NCI-H524 (cell line): ENCODE measurements at regions not wholly inside any gene's neighbourhood (a gene's known extent, or its start where the extent isn't known, plus 50 kb on each side); places are given as distances from the start of the nearest gene placed in this dataset.
"Not testable (repeated sequence)": the region's sequence is repeated elsewhere in the genome, so short reads cannot be mapped to it uniquely, and the experiment has no call there.

Experiments
- DNase-seq, 2 experiments: peaks; one replicate each; lab custom pipeline; 2025; lab: John Stamatoyannopoulos, UW

DNA sequence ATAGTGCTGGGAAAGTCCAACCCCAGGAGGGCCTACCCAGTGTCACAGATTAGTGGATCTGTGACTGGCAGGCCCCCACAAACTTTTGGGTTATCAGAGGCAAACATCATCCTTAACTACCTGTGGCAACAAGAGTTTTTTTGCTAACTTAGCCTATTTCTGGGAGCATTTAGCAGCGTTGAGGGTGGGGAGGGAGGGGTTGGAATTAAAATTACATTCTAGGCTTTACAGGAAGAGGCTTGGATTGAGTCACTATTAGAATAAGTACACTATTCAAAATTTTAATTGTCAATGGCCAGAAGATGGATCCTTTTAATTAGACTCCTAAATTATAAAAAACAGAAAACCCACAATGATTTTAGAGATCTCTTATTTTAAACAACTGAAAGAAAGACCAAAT is 267.9 kb upstream of the NPSR1 start:
- no peak for DNase-seq

GRCh38 chr7:34392972-34393371 is 265.0 kb upstream of the NPSR1 start:
- DNase-seq = no peak

DNA sequence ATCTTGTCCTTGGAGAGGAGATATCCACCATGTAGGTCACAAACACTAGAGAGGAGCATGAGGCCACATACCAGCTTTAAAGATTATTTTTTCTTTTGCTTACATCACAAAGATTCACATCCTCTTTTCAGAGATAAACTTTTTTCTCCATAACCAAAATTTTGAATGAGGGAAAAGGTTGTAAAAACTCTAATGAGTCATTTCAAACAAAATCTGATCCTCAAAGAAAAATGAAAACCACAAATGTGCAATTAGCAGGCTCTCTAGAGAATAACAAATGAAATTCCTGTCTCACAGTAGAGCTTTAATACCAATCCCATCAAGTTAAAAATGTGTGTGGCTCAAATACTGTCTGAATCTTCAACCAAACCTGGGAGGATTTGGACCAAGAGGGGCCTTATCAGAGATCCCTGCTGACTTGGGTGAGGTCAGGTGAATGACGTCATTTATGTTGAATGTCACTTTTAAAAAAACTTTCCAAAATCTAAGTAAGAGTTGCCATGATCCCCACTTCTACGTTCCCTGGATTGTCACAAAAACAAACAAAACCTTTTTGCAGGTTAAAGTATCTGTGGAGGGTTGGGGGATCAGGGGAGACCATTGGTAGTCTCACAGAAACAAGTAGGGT is 261.5 kb upstream of the NPSR1 start:
- no peak for DNase-seq

- no peak for DNase-seq
These were observed 256.2 kb upstream of the NPSR1 start for GRCh38 chr7:34401776-34402175.

- peak; percentile 3 to 39 for DNase-seq
These were observed 251.0 kb upstream of the NPSR1 start for GRCh38 chr7:34406848-34407530.

DNA sequence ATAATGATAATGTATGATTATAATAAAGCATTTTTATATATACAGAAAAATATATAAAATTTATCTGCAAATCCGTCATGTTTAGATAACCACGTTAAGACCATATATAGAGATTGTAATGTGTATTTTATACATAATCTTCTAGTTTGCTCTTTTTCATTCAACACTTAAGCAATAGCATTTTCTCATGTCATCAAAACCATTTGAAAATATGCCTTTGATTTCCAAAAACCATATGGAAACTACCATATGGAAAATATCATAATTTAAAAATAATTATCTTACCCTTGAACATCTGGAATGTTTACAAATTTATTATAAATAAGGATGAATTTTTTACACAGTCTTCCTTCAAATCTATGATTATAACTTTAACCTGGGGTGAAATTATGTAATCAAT is 250.4 kb upstream of the NPSR1 start:
- no peak for DNase-seq

GRCh38 chr7:34417781-34418180 is 240.2 kb upstream of the NPSR1 start:
- DNase-seq = no peak

- DNase-seq = no peak
These were observed 236.5 kb upstream of the NPSR1 start for GRCh38 chr7:34421526-34421925.

DNA sequence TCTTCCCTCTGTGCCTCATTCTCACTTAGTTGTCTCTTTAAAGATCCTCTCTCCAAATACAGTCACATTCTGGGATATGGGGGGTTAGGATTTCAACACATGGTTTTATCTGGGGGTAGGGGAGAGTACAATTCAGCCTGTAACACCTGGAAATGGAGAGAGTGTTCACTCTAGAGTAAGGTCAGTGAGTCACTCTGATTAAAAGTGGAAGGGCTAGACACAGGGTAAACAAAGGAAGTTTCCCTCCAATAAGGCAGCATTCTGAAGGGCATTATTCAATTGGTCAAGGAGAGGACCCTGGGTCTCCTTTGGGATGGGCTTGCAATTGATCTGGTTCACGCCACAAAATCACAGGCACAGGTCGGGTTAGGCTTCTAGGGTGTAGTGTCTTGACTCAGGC is 232.8 kb upstream of the NPSR1 start:
- DNase-seq = no peak

DNA sequence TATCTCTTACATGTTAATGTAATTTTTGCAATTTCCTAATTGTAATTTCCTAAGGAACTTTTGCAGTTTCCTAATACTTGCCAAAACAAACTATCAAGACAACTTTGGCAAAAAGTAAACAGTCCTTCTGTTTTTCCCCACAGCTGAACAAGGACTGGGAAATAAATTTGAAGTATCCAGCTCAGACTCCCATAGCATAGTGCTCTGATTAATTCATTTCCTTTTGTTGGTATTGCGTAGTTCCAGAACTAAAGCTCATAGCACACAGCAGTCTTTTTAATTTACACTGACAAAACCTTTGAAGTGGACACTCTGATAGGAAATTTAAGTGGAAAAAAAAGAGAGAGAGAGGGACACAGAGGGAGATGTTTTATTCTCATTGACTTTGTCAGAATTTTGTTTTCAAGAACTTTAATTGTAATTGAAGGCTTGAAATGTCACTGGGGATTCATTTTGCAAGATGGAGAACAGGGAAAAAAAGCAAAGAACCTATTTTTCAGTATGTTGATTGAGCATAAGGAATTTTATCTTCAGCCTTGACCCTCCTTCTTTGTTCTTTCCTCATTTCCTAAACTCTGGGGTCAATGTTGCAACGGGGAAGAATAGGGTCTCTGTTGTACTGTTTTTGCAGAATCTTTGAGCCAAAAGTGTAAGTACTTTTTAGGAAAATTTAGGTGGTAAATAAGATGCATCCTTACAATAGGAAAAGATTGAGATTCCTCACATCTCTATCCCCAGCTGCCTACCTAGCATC is 232.2 kb upstream of the NPSR1 start:
- no peak for DNase-seq

GRCh38 chr7:34430456-34430855 is 227.6 kb upstream of the NPSR1 start:
- DNase-seq = peak; percentile 16 to 19

DNA sequence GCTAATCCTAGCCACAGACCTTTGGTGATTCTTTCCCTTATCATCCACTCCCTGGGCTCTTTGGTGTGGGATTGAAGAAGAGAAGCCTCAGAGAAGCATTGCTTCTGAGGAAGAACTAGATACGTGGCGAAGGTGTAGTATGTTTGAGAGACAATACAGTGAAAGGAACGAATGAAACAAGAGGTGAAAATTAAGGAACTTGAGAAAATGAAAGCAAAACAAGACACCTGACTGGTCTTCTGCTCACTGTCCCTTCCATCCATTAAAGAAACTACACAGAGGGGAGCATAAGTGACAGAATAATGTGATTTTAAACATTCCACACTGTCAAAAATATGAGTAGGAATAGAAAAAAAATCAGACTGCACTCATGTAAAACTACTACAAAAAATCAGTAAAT is 219.6 kb upstream of the NPSR1 start:
- DNase-seq = no peak

- no peak for DNase-seq
These were observed 212.4 kb upstream of the NPSR1 start for GRCh38 chr7:34445653-34446052.

- DNase-seq = not testable (repeated sequence)
These were observed 209.5 kb upstream of the NPSR1 start for GRCh38 chr7:34448531-34448930.

DNA sequence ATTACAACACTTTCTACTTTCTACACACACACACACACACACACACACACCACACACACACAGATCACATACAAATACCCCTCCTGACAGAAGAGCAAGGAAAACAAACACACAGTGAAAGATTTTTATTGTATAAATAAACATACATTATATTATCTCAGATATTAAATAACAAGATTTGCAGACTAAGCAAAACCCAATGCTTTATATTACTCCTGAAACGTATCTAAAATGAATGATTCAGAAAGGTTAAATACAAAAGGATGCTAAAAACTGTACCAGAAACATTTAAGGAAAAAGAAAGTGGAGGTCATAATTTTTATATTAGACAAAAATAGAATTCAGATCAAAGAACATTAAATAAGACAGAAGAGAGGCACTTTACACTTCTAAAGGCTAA is 208.3 kb upstream of the NPSR1 start:
- no peak for DNase-seq

GRCh38 chr7:34451183-34451582 is 206.8 kb upstream of the NPSR1 start:
- no peak for DNase-seq

- no peak for DNase-seq
These were observed 206.1 kb upstream of the NPSR1 start for GRCh38 chr7:34451923-34452322.

DNA sequence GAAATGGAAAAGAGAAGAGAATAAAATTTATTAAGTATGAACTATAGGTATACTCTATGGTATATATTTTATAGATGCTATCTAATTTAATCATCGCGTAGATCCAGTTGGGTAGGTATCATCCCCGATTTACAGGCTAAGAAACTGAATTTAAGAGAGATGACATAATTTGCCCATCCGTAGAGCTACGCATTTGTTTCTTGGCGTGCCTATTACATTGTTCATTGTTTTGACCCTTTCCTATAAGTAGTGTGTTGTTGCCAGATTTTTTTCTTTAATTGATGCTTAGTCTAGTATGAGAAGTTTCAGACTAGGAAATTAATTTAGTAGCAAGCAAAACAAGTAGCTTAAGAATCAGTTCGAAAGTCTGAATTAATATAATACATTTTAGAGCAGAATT is 205.7 kb upstream of the NPSR1 start:
- DNase-seq = no peak

DNA sequence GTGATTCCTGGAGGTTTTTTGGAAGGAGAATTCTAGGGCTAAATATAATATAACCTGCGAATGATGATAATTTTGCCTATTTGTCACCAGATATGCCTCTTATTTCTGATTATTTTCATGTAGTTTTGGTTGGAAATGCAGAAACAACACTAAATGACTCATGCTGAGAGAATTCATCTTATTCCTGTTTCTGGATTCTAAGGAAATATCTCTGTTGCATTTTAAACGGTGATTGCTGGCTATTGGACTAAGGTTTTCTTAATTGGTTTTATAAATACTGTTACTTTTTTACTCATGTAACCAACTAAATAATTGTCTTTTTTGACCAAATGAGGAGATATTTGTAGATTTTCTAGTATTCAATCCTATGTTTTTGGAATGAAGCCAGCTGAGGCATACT is 204.9 kb upstream of the NPSR1 start:
- DNase-seq = no peak

DNA sequence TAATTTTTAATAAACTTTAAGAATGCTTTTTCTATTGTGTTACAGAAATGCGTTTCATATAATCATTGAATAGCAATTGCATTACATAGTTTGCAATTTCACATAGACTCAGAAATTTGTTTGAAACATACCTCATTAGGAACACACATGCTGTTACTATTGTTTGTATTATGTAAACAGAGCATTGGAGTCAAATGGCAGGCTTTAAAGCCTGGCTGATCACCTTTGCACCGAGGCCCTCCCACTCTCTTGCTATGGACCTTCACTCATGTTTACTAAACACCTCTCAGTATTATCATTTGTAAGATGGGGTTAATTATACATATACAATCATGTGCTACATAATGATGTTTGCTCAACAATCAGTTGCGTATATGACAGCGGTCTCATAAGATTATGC is 203.6 kb upstream of the NPSR1 start:
- no peak for DNase-seq

DNA sequence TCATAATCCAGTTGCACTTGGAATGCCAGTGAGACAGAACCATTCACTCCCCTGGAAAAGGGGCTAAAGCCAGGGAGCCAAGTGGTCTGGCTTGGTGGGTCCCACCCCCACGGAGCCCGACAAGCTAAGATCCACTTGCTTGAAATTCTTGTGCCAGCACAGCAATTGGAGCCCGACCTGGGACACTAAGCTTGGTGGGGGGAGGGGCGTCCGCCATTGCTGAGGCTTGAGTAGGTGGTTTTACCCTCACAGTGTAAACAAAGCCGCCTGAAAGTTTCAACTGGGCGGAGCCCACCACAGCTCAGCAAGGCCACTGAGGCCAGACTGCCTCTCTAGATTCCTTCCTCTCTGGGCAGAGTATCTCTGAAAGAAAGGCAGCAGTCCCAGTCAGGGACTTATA is 200.7 kb upstream of the NPSR1 start:
- DNase-seq = no peak

GRCh38 chr7:34463830-34464229 is 194.2 kb upstream of the NPSR1 start:
- DNase-seq = no peak

DNA sequence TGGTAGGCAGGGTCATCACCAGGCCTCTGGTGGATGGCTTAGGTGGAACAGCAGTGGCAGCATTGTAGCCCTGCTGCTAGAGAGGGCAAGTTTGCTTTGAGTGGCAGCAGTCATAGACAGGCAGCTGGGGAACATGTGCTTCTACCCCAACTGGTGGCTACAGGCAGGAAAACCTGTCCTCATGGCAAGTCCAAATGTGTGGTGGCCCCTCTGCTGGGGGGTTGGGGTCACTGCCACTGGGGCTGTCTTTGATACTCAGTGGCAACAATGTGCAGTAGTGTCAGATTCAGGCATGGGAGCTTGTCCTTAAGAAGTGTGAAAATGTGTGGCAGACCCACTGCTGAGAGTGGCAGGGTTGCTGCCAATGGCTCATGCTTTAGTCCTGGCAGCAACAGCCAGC is 186.2 kb upstream of the NPSR1 start:
- no peak for DNase-seq
